ENCODE measurements at regions not wholly inside any gene's neighbourhood (a gene's known extent, or its start where the extent isn't known, plus 50 kb on each side); places are given as distances from the start of the nearest gene placed in this dataset.
A peak's percentile ranks its signal among the peaks of the same experiment; 100 is the strongest.

DNA sequence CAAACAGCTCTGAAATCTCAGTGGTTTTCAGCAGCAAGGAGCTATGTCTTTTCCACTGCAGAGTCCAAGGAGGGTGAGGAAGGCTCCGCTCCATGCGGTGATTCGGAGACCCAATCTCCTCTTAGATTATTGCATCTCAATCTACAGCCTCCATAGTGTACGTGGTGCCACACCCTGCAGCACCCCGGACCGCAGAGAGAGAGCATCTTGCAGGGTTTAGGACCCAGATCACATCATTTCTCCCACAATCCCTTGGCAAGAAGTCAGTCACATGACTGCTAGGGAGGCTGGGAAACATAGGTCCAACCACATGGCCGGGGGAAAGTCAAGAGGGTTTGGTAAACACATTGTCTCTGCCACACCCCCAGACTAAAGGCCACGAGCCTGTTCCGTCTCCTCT, 209.4 kb upstream of the TMEM132C start:
- no peak overlapping the region for H3K4me3 ChIP-seq (ENCODE audit: low read length in 2 of 2)
- no peak for DNase-seq (ENCODE audit: low read depth in 6 of 9, low spot score in 9 of 9)
- WGBS = 97% methylated on average over 9 of the region's 9 CpGs

DNA sequence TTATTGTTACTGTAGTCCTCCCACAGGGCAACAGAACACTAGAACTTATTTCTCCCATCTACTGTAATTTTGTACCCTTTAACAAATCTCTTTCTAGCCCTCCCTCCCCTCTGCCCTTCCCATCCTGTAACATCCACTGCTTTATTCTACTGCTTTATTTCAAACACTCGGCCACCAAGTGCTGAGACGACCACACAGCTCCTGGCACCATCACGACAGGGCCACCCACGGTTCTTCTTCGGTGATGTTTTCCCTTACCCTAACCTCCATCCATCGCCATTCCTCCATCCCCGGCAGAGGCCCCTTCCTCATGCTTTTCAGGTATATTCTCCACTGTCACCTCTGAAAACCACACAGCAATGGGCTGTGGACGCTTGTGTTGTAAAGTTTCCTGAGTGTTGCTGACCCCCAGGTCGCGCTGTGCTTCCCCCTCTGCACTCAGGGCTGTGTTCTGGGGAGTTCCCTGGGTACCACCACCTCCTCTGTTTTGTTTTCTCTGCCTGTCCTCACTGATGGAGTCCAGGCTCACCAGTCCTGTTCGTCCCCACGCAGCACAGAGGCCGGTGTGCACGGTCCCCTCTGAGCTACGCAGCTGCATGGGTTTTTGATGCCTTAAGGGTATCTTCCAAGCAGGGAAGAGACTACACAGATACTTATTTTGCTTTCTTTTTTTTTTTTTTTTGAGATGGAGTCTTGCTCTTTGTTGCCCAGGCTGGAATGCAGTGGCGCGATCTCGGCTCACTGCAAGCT, 207.2 kb upstream of the TMEM132C start:
- WGBS = 93% methylated on average over 18 of the region's 18 CpGs
- Histone ChIP-seq H3K27ac (ENCODE audit: low read depth in 1 of 2, low read length in 1 of 2) (no peak overlapping the region), H3K36me3 (ENCODE audit: control insufficient read depth in 2 of 2, insufficient read depth in 2 of 2, low read length in 1 of 2) (no peaks in the 10 kb centered on the region), H3K27me3 (ENCODE audit: control insufficient read depth in 2 of 2, insufficient read depth in 1 of 2, low read length in 1 of 2) (no peaks in the 10 kb centered on the region), H3K4me3 (ENCODE audit: low read length in 2 of 2) (no peak overlapping the region), H3K9me3 (ENCODE audit: control insufficient read depth in 2 of 2, insufficient read depth in 1 of 2, low read length in 1 of 2) (no peaks in the 10 kb centered on the region), H3K4me1 (ENCODE audit: control insufficient read depth in 2 of 2, insufficient read depth in 2 of 2, low read length in 2 of 2) (no peaks in the 10 kb centered on the region)
- no peak for DNase-seq (ENCODE audit: low read depth in 6 of 9, low spot score in 9 of 9)

More for the DNA sequence above, 209.4 kb upstream of the TMEM132C start:
- Histone ChIP-seq H3K27me3 (ENCODE audit: control insufficient read depth in 2 of 2, insufficient read depth in 1 of 2, low read length in 1 of 2) (no peaks in the 10 kb centered on the region), H3K4me1 (ENCODE audit: control insufficient read depth in 2 of 2, insufficient read depth in 2 of 2, low read length in 2 of 2) (no peaks in the 10 kb centered on the region), H3K9me3 (ENCODE audit: control insufficient read depth in 2 of 2, insufficient read depth in 1 of 2, low read length in 1 of 2) (no peaks in the 10 kb centered on the region), H3K36me3 (ENCODE audit: control insufficient read depth in 2 of 2, insufficient read depth in 2 of 2, low read length in 1 of 2) (no peaks in the 10 kb centered on the region), H3K27ac (ENCODE audit: low read depth in 1 of 2, low read length in 1 of 2) (no peak overlapping the region)

DNA sequence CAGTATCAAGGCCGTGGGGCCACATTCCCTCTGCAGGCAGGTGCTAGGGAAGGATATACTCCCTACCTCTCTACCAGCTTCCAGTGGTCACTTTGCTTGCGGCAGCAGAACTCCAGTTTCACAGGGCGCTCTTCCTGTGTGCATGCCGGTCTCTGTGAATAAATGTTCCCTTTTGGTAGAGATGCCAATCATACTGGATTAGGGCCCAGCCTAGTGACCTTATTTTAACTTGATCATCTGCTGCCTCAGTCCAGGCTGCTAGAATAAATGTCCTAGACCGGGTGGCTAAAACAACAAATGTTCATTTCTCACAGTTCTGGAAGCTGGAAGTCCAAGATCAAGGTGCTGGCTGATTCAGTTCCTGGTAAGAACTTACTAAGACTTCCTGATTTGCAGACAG, 198.8 kb upstream of the TMEM132C start:
- H3K4me3 ChIP-seq (ENCODE audit: low read length in 2 of 2) = no peak overlapping the region
- no peak for DNase-seq (ENCODE audit: low read depth in 6 of 9, low spot score in 9 of 9)
- no peak overlapping the region for H3K27ac ChIP-seq (ENCODE audit: low read depth in 1 of 2, low read length in 1 of 2)
- H3K9me3 ChIP-seq (ENCODE audit: control insufficient read depth in 2 of 2, insufficient read depth in 1 of 2, low read length in 1 of 2) = no peaks in the 10 kb centered on the region
- H3K36me3 ChIP-seq (ENCODE audit: control insufficient read depth in 2 of 2, insufficient read depth in 2 of 2, low read length in 1 of 2) = no peaks in the 10 kb centered on the region
- no peaks in the 10 kb centered on the region for H3K27me3 ChIP-seq (ENCODE audit: control insufficient read depth in 2 of 2, insufficient read depth in 1 of 2, low read length in 1 of 2)
- no peaks in the 10 kb centered on the region for H3K4me1 ChIP-seq (ENCODE audit: control insufficient read depth in 2 of 2, insufficient read depth in 2 of 2, low read length in 2 of 2)
- WGBS = 91% methylated on average over 5 of the region's 5 CpGs

DNA sequence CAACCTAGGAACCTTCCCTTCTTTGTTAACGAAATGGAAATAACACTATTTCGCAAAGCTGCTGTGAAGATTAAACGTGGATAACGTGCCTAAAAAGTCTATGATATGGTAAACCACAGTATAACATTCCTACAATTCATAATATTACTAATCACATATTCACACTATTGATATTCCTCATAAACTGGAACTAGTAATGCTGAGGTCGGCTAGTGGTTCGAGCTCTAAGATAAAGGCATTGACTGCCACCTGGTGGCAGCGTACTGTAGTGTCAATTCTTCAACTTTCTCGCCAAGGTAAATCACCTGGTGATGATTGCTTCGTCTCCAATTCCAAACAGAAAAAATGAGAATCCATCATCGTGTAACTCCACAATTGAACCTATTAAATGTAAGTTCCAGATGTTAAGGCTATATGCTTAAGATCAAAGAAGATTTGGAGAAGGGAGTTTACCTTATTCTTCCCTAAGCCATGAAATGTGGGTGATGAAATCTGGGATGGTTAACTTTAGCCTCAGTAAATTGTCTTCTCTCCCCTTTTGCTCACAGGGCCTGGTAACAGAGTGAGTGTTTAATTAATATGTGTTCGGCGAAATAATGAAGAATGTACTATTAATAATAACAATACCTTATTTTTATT, 197.5 kb upstream of the TMEM132C start:
- Histone ChIP-seq H3K27ac (ENCODE audit: low read depth in 1 of 2, low read length in 1 of 2) (no peak overlapping the region), H3K4me3 (ENCODE audit: low read length in 2 of 2) (no peak overlapping the region), H3K27me3 (ENCODE audit: control insufficient read depth in 2 of 2, insufficient read depth in 1 of 2, low read length in 1 of 2) (no peaks in the 10 kb centered on the region), H3K36me3 (ENCODE audit: control insufficient read depth in 2 of 2, insufficient read depth in 2 of 2, low read length in 1 of 2) (no peaks in the 10 kb centered on the region), H3K9me3 (ENCODE audit: control insufficient read depth in 2 of 2, insufficient read depth in 1 of 2, low read length in 1 of 2) (no peaks in the 10 kb centered on the region), H3K4me1 (ENCODE audit: control insufficient read depth in 2 of 2, insufficient read depth in 2 of 2, low read length in 2 of 2) (no peaks in the 10 kb centered on the region)
- DNase-seq (ENCODE audit: low read depth in 6 of 9, low spot score in 9 of 9) = peak in 4 of 9 donors; percentile 7 to 26 (median 20)
- 37% methylated on average over 12 of the region's 12 CpGs for WGBS

DNA sequence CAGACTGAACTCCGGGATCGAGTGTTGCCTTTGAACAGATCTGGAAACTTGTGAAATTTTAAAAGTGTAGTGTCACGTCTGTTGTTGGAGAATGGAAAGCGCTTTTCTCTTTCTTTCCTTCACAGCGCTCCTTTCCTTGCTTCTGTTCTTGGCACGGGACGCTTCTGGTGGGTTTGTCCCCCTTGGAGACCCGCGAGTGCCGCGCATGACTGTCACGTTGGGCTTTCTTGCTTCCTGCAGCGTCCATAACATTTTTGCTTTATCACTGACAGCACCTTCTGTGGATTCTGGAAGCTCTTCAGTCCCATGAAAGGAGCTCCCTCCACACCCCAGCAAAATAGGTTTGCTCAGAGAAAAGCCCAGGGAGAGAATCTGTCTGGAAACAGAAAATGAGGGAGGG, 193.0 kb upstream of the TMEM132C start:
- Histone ChIP-seq H3K9me3 (ENCODE audit: control insufficient read depth in 2 of 2, insufficient read depth in 1 of 2, low read length in 1 of 2) (no peaks in the 10 kb centered on the region), H3K27ac (ENCODE audit: low read depth in 1 of 2, low read length in 1 of 2) (no peak overlapping the region), H3K4me1 (ENCODE audit: control insufficient read depth in 2 of 2, insufficient read depth in 2 of 2, low read length in 2 of 2) (no peaks in the 10 kb centered on the region), H3K36me3 (ENCODE audit: control insufficient read depth in 2 of 2, insufficient read depth in 2 of 2, low read length in 1 of 2) (no peaks in the 10 kb centered on the region), H3K4me3 (ENCODE audit: low read length in 2 of 2) (no peak overlapping the region), H3K27me3 (ENCODE audit: control insufficient read depth in 2 of 2, insufficient read depth in 1 of 2, low read length in 1 of 2) (no peaks in the 10 kb centered on the region)
- DNase-seq (ENCODE audit: low read depth in 6 of 9, low spot score in 9 of 9) = no peak
- 92% methylated on average over 13 of the region's 13 CpGs for WGBS

DNA sequence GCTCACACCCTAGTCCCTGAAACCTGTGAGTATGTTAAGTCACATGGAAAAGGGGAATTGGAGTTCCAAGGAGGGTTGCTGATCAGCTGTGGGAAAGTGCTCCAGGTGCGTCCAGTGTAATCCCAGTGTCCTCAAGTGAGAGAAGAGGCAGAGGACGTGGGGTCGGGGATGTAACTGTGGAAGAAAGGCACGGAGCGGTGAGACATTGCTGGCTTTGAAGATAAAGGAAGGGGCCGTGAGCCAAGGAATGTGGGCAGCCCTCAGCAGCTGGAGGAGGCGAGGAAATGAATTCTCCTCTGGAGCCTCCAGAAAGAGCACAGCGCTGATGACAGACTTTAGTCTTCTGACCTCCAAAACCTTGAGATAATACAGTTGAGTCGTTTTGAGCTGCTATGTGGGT, 191.6 kb upstream of the TMEM132C start:
- no peaks in the 10 kb centered on the region for H3K9me3 ChIP-seq (ENCODE audit: control insufficient read depth in 2 of 2, insufficient read depth in 1 of 2, low read length in 1 of 2)
- WGBS = 85% methylated on average over 9 of the region's 9 CpGs
- no peak for DNase-seq (ENCODE audit: low read depth in 6 of 9, low spot score in 9 of 9)

DNA sequence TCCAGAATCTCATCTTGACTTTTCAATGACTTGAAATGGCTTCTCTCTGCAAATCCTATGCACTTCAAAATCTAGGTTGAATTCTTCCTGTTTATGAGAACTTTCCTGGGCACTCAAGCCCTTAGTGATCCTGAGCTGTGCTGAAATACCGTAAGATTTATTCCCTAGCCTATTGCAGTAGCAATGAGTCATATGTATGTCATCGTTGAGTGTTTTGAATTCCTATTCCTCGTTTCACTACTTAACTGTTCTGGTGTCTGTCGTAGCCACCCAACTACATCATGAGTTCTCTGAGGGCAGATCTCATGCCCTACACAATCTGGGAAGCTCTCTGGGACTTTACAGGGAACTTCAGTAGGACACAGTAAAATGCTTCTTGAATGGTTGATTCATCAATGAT, 190.8 kb upstream of the TMEM132C start:
- Histone ChIP-seq H3K27me3 (ENCODE audit: control insufficient read depth in 2 of 2, insufficient read depth in 1 of 2, low read length in 1 of 2) (no peaks in the 10 kb centered on the region), H3K9me3 (ENCODE audit: control insufficient read depth in 2 of 2, insufficient read depth in 1 of 2, low read length in 1 of 2) (no peaks in the 10 kb centered on the region), H3K4me1 (ENCODE audit: control insufficient read depth in 2 of 2, insufficient read depth in 2 of 2, low read length in 2 of 2) (no peaks in the 10 kb centered on the region), H3K4me3 (ENCODE audit: low read length in 2 of 2) (no peak overlapping the region), H3K27ac (ENCODE audit: low read depth in 1 of 2, low read length in 1 of 2) (no peak overlapping the region), H3K36me3 (ENCODE audit: control insufficient read depth in 2 of 2, insufficient read depth in 2 of 2, low read length in 1 of 2) (no peaks in the 10 kb centered on the region)
- no peak for DNase-seq (ENCODE audit: low read depth in 6 of 9, low spot score in 9 of 9)
- WGBS = 89% methylated on average over 4 of the region's 4 CpGs

More for the DNA sequence above, 191.6 kb upstream of the TMEM132C start:
- Histone ChIP-seq H3K27me3 (ENCODE audit: control insufficient read depth in 2 of 2, insufficient read depth in 1 of 2, low read length in 1 of 2) (no peaks in the 10 kb centered on the region), H3K27ac (ENCODE audit: low read depth in 1 of 2, low read length in 1 of 2) (no peak overlapping the region), H3K4me1 (ENCODE audit: control insufficient read depth in 2 of 2, insufficient read depth in 2 of 2, low read length in 2 of 2) (no peaks in the 10 kb centered on the region), H3K36me3 (ENCODE audit: control insufficient read depth in 2 of 2, insufficient read depth in 2 of 2, low read length in 1 of 2) (no peaks in the 10 kb centered on the region), H3K4me3 (ENCODE audit: low read length in 2 of 2) (no peak overlapping the region)

DNA sequence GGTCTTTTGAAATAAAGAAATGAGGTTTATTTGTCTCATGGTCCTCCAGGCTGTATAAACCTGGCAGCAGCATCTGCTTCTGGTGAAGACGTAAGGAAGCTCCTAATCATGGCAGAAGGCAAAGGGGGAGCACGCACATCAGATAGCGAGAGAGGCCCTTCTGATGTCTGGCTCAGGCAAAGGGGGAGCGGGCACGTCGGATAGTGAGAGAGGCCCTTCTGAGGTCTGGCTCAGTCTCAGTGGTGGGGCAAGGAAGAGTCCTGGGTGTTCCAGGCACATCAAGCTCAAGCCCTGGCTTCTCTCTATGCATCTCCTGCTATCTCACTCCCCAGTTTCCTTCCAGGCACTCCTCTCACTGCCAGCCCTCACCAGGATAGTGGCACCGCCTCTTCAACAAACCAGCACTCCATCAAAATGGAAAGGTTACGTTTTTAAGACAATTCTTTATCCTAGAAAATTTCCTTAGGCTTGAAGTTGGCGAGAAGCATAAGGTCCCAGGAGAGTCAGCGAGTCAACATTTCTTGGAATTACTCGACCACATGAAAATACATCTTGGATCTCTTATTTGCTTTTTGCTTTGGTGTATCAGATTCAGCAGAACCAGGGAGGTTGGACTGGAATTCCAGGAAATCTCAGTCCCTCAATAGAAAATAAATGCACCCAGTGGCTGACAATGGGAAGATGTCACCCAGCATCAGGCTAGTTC, 189.6 kb upstream of the TMEM132C start:
- WGBS = 93% methylated on average over 11 of the region's 11 CpGs
- no peak for DNase-seq (ENCODE audit: low read depth in 6 of 9, low spot score in 9 of 9)
- Histone ChIP-seq H3K9me3 (ENCODE audit: control insufficient read depth in 2 of 2, insufficient read depth in 1 of 2, low read length in 1 of 2) (no peaks in the 10 kb centered on the region), H3K4me3 (ENCODE audit: low read length in 2 of 2) (no peak overlapping the region), H3K36me3 (ENCODE audit: control insufficient read depth in 2 of 2, insufficient read depth in 2 of 2, low read length in 1 of 2) (no peaks in the 10 kb centered on the region), H3K4me1 (ENCODE audit: control insufficient read depth in 2 of 2, insufficient read depth in 2 of 2, low read length in 2 of 2) (no peaks in the 10 kb centered on the region), H3K27me3 (ENCODE audit: control insufficient read depth in 2 of 2, insufficient read depth in 1 of 2, low read length in 1 of 2) (no peaks in the 10 kb centered on the region), H3K27ac (ENCODE audit: low read depth in 1 of 2, low read length in 1 of 2) (no peak overlapping the region)

DNA sequence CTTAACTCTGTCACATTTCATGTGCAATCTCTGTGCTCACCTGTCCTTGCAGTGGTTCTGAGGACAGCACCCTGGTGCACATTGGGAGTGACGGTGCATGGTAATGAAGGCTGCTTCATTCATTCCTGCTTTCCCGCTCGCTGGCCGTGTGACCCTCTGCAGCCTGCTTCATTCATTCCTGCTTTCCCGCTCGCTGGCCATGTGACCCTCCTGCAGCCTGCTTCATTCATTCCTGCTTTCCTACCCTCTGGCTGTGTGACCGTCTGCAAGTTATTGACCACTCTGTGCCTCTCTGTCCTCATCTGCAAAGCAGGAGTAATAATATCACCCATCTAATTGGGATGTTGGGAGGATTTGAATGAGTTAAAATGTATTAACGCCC, 189.1 kb upstream of the TMEM132C start:
- no peak overlapping the region for H3K27ac ChIP-seq (ENCODE audit: low read depth in 1 of 2, low read length in 1 of 2)
- H3K4me1 ChIP-seq (ENCODE audit: control insufficient read depth in 2 of 2, insufficient read depth in 2 of 2, low read length in 2 of 2) = no peaks in the 10 kb centered on the region
- H3K27me3 ChIP-seq (ENCODE audit: control insufficient read depth in 2 of 2, insufficient read depth in 1 of 2, low read length in 1 of 2) = no peaks in the 10 kb centered on the region
- no peak for DNase-seq (ENCODE audit: low read depth in 6 of 9, low spot score in 9 of 9)
- no peaks in the 10 kb centered on the region for H3K36me3 ChIP-seq (ENCODE audit: control insufficient read depth in 2 of 2, insufficient read depth in 2 of 2, low read length in 1 of 2)
- H3K9me3 ChIP-seq (ENCODE audit: control insufficient read depth in 2 of 2, insufficient read depth in 1 of 2, low read length in 1 of 2) = no peaks in the 10 kb centered on the region
- no peak overlapping the region for H3K4me3 ChIP-seq (ENCODE audit: low read length in 2 of 2)
- WGBS = 95% methylated on average over 8 of the region's 8 CpGs
